ENCODE measurements at regions not wholly inside any gene's neighbourhood (a gene's known extent, or its start where the extent isn't known, plus 50 kb on each side); places are given as distances from the start of the nearest gene placed in this dataset.
"Not testable (repeated sequence)": the region's sequence is repeated elsewhere in the genome, so short reads cannot be mapped to it uniquely, and the experiment has no call there.

DNA sequence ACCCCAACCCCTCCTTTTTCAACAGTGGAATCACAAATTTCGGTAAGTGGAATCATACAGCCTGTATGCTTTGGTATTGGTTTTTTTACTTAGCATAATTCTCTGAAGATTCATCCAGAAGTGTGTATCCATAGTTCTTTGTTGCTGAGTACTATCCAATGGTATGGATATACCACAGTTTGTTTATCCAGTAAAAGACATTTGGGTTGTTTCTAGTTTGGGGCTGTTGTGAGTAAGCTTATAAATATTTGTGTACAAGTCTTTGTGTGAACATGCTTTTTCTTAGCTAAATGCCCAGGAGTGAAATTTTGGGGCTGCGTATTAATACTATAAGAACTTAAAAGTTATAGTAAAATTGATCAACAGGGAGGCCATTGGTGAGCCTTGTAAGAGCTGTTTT is 57.5 kb upstream of the GC start:
- no peak for DNase-seq

DNA sequence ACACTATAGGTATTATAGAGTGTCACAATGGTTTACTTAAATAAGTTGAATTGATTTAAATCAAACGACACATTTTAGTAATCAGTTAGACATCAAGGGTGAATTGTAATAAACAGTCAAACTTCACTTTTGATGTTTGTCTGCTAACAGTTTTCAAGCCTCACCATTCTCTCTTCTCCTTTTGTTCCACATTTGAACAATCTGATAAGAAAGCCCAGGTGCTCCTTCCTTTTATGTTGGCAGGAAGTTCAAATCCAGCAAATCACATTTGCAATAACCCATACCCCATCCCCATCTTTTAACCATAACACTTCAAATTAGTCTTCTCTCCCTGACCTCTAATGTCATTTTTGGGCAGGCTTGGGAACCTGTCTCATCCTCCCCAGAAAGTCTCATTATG is 63.4 kb upstream of the GC start:
- no peak for DNase-seq

DNA sequence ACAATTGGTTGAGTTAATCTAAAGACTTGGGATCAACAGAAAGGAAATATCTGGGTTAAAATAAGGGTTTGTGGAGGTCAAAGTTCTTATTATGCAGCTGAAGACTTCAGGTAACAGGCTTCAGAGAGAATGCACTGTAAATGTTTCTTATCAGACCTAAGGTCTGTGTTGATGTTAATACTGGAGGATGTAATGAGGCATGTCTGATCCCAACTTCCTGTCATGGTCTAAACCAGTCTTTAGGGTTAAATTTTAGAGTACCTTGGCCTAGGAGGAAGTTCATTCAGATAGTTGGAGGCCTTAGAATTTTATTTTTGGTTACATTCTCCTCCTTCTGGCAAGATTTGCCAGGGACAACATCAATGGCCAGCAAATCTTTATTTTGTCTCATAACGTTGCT is 72.1 kb upstream of the GC start:
- no peak for DNase-seq

DNA sequence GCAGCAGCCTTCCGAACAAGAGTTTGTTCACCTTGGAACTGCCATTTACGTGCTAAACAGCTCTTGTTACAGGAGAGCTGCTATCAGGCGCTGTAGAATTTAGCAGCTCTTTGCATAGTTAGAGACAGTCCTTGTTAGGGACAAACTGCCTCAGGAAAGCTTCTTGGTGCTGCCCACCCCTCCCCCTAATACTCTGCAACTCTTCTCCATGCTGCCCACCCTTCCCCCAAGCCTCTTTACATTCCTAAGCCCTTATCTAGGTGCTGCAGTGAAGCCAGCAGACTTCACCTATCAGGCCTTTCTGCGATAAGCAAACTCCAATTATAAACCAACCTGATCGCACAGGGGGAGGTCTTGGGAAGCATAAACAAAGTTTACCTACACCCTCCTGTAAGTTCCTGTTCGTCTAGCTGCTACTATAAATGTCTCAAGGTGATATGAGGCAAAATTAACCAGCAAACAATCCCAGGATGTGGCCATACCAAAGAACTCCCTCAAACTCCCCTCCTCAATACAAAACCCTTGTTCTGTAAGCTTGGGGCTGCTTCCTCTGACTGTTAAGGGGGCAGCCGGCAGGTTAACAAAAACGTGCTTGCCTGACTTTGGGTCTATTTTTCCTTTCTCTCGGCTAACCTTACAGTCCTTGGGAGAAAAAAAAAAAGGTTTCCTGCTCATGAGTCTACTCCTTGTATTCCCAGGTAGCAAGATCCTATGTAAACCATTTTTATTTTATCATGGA is 74.0 kb upstream of the GC start:
- DNase-seq: no peak

DNA sequence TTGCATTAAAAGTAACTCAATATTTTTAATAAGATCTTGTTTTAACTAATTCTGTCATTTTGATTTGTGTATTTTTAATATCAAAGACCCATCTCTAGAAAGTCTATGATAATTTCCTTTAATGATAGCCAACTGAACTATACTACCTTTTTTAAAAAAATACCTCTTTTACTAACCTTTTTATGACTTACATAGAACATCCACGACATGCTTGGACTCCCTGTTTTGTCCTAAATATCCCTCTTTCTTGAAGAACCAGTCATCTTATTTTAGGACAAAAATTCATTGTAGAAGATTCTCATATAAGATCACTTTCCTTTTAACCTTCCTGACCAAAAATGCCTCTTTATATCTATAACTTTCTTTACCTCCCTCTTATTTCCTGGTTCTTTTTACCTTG is 76.8 kb upstream of the GC start:
- no peak for DNase-seq

DNA sequence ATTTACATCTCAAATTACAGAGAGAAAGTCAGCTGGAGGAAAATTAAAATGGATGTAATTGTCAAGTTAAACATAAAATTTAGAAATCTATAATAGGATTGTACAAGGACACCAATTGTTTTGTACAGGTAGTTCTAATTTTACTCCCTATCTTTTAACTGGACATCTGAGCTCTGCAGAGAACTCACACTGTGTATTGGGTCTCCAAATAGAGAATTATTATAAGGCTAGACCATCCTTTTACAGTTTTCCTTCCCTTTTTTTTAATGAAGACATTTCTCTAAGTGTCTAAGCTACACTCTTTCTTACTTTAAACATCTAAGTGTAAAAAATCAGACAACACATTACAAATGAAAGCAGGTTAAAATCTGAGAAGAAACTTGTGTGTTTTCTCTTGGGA is 78.4 kb upstream of the GC start:
- no peak for DNase-seq

DNA sequence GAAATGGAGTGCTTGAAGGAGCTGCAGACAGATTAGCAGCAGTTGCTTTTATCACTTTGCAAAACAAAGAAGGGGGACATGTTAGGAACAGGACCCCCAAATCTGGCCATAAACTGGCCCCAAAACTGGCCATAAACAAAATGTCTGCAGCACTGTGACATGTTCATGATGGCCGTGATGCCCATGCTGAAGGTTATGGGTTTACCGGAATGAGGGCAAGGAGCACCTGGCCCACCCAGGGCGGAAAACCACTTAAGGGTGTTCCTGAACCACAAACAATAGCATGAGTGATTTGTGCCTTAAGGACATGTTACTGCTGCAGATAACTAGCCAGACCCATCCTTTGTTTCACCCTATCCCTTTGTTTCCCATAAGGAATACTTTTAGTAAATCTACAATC is 79.6 kb upstream of the GC start:
- no peak for DNase-seq

DNA sequence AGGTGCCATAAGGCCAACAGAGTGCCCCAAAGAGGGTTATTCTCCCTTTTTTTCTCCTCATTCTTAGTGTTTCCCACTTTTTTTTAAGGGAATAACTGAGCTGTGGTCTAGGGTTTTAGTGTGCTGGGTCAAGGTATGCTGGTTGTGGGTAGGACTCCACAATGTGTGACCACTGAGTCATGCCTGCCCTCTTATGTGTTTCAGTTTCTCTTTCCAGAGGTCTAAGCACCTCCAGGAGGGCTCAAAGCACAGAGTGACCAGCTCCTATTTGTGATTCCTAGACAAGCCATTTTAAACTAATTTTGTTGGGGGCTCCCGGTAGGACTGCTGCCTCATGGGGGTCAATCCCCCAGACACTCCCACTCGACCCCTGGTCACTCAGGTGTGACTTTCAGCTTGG is 80.5 kb upstream of the GC start:
- no peak for DNase-seq

DNA sequence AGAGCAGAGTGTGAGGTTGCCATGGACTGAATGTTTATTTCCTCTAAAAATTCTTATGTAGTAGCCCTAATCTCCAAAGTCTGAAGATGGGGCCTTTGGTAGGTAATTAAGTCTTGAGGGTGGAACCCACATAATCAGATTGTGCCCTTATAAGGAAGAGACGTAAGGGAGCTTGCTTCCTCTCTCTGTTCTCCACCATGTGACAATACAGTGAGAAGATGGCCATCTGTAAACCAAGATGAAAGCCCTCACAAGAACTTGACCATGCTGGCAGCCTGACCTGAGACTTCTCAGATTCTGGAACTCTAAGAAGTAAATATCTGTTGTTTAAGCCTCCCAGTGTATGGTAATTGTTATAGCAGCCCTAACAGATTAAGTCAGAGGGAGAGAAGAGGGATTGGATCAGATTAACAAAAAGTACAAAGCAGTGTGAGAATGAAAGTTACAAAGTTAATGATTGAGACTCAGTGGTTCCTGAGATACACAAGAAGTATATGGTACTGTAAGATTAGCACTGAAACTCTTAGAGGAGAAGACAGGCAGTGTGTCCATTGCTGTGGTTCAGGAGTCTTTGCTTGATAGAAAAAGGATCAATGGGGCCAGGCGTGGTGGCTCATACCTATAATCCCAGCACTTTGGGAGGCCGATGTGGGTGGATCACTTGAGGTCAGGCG is 82.5 kb upstream of the GC start:
- no peak for DNase-seq

DNA sequence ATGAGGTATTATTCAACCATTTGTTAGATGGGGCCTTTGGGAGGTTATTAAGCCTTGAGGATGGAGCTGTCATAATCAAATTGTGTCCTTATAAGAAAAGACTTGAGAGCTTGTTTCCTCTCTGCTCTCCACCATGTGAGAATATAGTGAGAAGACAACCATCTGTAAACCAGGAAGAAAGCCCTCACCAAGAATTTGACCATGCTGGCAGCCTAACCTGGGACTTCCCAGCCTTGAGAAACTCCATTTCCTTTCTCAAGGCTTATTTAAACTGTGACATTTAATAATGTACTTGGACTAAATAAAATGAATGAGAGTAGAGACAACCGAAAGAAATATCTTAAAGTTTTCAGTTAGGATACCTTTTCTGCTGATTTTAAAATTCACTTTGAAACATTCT is 83.7 kb upstream of the GC start:
- no peak for DNase-seq

DNA sequence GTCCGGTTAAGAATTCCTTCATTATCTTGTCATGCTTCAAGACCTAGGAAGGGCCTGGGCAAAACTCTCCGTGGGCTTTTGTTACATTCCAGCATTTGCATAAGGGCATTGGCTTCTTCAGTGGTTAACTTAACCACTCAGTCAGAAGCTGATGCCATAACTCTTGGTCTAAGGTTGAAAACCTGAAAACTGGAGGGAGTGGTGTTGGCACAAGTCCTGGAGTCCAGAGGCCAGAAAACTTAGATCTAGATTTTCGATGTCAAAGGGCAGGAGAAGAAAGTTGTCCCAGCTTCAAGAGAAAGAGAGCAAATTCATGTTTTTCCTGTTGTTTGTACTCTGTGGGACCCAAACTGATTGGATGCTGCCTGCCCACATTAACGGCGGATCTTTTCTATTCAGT is 86.6 kb upstream of the GC start:
- DNase-seq: no peak

DNA sequence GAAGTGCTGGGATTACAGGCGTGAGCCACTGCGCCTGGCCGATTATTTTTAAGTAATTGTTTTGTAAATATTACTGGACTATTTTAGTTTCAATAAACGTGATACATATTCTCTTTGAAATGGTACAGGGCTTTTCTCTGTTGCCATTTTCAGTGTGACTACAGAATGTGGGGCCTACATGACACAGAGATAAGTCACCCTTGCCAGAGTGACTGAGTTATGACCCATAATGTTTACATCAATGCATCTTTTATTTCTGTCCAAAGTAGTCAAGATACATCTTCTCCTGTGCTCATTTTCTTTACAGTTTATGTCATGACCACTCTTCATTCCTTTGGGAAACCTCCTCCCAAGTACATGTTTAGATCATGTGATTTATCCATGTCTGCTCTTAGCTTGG is 88.3 kb upstream of the GC start:
- DNase-seq: no peak

DNA sequence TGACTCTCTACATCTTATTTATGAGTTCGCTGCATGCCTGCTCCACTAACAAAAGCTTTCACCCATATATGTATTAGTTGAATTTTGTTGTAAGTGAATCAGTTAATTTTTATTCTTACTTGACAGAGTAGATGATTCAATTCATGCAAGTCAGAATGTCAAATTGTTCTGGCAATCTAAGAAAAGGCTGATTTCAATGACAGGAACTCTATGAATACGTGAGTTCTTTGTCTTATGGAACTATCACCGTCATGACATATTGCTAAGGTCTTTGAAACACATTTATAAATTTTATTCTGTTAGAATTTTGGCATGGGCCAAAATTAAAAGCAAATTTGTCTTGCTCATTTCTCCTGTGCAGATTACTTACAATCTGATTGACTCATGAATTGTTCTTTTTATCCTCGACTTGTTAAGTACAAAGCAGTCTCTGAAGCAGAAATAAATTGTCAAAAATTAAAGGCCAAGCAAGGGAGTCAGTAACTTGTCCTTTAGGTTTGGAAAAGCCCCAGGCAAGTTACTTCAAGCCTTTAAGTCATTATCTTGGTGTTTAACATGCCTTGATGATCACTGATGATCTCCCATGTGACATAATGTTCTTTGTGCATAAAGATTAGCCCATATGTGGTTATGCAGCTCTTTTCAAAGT is 89.0 kb upstream of the GC start:
- DNase-seq: peak; percentile 7

DNA sequence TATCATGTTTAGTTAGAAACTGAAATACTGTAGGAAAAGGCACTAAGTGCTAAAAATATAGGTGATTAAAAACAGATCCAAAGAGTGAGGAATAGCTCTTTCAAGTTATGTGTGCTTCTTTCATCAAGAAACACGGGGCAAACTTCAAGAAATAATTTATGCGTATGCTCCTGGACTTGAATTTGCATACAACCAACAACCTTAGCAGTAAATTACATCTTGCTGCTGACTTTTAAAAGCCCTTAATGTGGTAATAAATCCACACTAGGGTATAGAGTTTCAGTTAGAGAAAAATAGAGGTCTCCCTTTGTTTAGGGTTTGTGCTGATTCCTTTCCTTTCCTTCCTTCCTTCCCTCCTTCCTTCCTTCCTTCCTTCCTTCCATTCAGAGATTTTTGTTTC is 94.5 kb upstream of the GC start:
- no peak for DNase-seq

DNA sequence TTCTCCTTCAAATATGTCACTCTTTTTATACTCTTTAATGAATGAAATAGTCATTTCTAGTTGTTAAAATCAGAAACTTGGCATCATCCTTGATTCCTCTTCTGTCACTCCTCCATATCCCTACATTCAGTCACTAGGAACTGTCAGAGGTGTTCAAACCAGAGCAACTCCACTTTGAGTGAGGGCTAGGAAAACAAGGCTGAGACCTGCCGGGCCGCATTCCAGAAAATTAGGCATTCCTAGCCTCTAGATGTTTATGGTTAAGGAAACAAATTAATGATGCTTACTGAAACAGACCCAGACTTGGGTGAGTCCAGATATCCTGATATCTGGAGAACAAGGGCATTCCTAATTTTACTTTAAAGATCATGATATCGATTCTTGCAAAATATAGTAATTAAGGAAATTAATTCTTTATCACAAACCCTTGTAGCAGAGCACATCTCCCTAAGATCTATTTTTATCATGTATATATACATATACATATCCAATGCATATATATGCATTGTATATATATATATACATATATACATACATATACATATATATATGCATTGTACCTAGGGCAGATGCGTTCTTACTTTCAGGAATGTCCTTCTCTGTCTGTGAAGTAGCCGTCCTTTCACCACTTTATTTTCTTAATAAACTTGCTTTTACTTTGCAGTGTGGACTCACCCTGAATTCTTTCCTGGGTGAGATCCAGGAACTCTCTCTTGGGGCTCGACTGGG is 98.4 kb upstream of the GC start:
- no peak for DNase-seq

DNA sequence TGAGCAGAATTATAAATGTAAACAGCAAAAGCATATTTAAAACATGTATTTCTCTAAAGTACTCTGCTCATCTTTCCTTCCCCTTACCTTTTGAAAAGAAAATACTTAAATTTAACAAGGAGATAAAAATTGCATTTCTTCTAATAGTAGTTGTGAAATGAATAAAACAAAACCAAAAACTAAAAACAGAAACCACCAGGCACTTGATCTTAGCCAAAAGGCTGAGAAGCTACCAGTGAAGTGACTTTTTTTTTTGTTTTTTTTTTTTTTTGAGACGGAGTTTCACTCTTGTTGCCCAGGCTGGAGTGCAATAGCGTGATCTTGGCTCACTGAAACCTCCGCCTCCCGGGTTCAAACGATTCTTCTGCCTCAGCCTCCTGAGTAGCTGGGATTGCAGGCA is 116.5 kb upstream of the GC start:
- DNase-seq: not testable (repeated sequence)

DNA sequence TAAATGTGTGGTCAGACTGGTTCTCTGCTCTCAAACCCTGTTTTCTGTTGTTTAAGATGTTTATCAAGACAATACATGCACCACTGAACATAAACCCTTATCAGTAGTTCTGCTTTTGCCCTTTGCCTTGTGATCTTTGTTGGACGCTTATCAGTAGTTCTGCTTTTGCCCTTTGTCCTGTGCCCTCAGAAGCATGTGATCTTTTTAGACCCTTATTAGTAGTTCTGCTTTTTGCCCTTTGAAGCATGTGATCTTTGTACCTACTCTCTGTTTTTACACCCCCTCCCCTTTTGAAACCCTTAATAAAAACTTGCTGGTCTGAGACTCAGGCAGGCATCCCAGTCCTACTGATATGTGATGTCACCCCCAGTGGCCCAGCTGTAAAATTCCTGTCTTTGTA is 121.7 kb upstream of the GC start:
- DNase-seq: not testable (repeated sequence)

DNA sequence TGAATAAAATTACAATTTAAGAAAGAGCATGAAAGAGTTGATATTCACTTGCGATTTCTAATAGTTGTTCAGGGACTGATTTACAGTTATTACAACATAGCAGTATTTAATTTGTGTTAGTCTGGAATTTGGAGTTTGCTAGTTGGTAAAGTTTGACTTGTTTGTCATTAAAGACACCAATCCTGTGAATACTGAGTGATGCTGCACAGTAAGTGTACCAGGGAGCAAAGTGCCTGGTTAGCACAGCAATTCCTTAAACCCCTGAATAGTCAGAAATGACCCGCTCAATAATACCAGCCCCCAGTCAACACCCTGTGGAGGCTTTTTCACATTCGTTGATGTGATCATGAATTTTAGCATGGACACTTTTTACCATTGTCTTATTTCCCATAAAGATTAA is 122.2 kb upstream of the GC start:
- DNase-seq: no peak

DNA sequence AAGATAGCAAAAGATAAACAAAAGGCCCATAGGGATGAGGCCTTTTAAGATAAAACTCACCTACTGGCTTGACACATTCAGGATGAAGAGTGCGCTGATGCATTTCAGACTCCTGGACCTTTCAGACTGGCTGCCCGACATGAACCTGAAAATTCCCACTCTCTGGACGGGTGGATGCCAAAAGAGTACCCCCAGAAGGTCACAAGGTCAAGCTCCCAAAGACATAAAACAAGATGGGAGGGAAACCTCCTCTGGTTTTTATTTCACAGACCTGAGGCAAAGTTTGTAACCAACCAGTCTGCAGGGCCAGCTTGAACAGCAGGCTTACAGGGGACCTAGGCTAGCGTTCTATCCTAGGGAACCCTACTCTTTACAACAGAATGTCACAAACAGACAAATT is 123.2 kb upstream of the GC start:
- DNase-seq: no peak

DNA sequence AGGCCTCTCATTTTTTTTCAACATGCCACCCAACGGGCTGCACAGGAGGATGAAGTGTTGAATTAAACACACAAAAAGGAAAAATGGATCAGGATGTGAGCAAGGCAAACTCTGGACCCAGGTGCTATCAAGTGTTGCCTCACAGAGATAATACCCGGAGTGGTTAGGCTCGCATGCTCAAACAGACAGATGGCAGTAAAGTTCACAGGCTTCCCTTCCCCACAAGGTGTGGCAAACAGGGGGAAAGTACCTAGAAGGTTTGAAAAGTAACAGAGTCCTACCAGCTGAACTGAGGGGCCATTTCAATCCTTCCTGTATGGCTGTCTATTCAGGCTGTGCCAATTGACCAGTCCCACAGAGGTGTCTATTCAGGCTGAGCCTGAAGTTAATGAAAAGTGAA is 123.9 kb upstream of the GC start:
- no peak for DNase-seq

DNA sequence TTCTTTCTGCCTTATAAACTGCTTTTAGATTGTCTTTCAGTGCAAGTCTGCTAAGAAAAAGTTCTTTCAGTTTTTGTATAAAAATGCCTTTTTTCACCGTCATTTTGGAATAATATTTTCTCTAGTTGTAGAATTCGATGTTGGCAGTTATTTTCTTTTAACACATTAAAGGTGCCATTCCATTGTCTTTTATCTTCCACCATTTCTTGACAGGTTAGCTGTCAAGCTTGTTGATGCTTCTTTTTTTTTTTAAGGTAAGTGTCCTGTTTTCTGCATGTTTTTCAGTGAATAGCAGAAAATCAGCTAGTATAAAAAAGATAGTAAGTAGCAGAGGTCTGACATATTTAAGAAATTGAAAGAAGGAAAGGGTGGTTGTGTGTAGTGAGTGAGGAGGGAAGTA is 118.5 kb upstream of the NPFFR2 start:
- DNase-seq: no peak

DNA sequence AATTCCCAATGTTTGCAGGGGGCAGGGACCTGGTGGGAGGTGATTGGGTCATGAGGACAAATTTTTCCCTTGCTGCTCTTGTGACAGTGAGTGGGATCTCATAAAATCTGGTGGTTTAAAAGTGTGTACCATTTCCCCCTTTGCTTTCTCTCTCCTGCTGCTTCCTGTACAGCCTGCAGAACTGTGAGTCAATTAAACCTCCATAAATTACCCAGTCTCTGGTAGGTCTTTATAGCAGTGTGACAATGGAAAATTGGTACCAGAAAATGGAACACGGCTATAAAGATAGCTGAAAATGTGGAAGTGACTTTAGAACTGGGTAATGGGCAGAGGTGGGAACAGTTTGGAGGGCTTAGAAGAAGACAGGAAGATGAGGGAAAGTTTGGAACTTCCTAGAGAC is 108.7 kb upstream of the NPFFR2 start:
- DNase-seq: no peak

DNA sequence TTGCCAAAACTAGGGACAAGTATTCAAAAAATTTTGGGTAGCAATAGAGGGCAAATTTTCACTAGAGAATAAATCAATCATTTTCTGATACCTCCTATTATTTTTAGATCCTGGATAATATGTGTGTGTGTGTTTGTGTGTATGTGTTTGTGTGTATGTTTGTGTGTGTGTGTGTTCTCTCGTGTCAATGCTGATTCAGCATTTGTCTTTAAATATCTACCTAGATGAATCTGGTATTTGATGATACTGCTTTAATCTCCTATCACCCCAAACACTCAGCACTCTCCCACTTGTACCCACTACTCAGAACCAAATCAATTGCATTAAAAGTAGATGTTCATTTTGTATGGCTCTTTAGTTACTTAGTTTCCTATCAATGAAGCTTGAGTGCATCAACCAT is 101.3 kb upstream of the NPFFR2 start:
- no peak for DNase-seq

DNA sequence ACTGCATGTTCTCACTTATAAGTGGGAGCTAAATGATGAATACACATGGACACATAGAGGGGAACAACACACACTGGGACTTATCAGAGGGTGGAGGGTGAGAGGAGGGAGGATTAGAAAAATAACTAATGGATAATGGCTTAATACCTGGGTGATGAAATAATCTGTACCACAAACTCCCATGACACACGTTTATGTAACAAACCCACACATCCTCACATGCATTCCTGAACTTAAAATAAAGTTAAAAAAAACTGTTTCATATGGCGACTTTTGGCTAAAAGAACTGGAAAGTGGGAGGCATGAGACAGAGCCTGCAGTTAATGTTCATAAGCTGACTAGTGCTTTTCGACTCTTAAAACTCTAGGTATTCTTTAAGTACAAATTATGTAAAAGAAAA is 98.9 kb upstream of the NPFFR2 start:
- no peak for DNase-seq

Data from retina (tissue), 1 donor.